ENCODE measurements at regions not wholly inside any gene's neighbourhood (a gene's known extent, or its start where the extent isn't known, plus 50 kb on each side); places are given as distances from the start of the nearest gene placed in this dataset.
A peak's percentile ranks its signal among the peaks of the same experiment; 100 is the strongest.

DNA sequence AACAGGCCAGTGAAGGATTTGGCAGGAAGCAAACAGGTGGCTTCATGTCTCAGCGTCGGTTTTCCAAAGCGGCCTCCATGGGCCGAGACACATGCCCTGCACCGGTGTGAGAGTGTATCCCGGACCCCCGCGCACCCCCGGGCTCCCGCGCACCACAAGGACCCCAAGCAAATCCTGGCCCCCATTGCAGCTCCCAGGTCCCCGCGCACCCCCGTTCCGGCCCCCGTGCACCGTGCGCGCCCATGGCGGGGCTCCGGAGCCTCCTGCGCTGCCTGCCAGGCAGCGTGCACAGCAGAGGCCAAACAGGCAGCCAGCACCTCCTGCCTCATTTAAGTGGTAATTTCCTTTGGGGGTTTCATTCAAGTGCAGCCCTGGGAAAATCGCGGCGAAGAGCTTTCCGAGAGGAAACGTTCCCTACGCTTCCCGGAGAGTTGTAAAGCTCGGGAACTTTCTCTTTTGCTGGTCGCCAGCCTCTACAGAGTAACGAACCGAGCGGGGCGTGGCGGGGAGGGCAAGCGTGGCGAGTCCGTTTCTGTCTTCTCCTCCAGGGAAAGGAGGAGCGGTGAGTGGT lies 145.5 kb upstream of the SLC24A2 start:
- no peaks in the 10 kb centered on the region for H3K36me3 Mint-ChIP-seq (ENCODE audit: insufficient read depth)
- H3K9me3 Mint-ChIP-seq (ENCODE audit: low read depth), result no peaks in the 10 kb centered on the region
- no peak for DNase-seq (ENCODE audit: low spot score, unreplicated experiment)
- TF ChIP-seq, protein P1, sequence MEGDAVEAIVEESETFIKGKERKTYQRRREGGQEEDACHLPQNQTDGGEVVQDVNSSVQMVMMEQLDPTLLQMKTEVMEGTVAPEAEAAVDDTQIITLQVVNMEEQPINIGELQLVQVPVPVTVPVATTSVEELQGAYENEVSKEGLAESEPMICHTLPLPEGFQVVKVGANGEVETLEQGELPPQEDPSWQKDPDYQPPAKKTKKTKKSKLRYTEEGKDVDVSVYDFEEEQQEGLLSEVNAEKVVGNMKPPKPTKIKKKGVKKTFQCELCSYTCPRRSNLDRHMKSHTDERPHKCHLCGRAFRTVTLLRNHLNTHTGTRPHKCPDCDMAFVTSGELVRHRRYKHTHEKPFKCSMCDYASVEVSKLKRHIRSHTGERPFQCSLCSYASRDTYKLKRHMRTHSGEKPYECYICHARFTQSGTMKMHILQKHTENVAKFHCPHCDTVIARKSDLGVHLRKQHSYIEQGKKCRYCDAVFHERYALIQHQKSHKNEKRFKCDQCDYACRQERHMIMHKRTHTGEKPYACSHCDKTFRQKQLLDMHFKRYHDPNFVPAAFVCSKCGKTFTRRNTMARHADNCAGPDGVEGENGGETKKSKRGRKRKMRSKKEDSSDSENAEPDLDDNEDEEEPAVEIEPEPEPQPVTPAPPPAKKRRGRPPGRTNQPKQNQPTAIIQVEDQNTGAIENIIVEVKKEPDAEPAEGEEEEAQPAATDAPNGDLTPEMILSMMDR (IDR thresholded peaks at IDR 0.05; ENCODE audit: unreplicated experiment), result no peak
- peaks cover 34% of the 10 kb centered on the region for H3K27me3 Mint-ChIP-seq
- peaks cover 4% of the 10 kb centered on the region for H3K4me1 Mint-ChIP-seq (ENCODE audit: low read depth)
- no peak overlapping the region for H3K27ac Mint-ChIP-seq
- H3K4me3 Mint-ChIP-seq (ENCODE audit: low read depth), result peak overlapping the region; percentile 71

DNA sequence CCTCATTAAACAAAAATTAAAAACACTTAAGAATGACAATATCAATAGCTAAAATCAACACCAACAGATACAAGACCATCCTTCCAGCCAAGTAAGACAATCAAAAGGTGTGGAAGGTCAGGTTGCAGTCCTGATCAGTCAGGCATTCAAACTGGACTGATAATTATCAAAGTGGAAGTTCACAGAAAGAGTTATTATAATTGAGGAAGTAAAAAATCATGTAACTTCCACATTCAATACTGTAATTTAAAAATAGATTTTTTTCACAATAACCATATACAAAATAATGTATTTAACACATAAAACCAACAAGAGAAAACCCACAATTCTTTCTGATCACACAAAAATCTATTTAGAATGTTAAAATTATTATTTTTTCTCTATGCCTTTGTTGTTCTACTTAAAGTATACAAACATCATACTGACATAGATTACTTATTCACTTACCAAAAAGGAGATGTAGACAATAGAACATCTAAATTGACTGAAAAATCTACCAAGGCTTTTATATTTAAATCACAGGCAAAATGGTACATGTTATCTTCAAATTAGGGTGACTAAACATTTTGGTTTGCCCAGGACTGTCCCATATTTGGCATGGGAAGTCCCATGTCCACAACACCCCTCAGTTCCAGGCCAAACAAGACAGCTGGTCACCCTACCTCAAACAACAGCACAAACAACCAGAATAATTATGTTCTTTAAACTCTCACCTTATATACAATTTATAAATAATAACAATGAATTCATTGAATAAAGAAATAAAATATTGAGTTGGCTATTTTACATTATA lies 142.5 kb upstream of the SLC24A2 start:
- H3K4me1 Mint-ChIP-seq (ENCODE audit: low read depth), result peaks cover 8% of the 10 kb centered on the region
- H3K4me3 Mint-ChIP-seq (ENCODE audit: low read depth), result no peak overlapping the region
- H3K27me3 Mint-ChIP-seq, result peaks cover 57% of the 10 kb centered on the region
- no peaks in the 10 kb centered on the region for H3K36me3 Mint-ChIP-seq (ENCODE audit: insufficient read depth)
- no peaks in the 10 kb centered on the region for H3K9me3 Mint-ChIP-seq (ENCODE audit: low read depth)
- TF ChIP-seq, protein P1 (IDR thresholded peaks at IDR 0.05; ENCODE audit: unreplicated experiment), result no peak
- no peak for DNase-seq (ENCODE audit: low spot score, unreplicated experiment)
- no peak overlapping the region for H3K27ac Mint-ChIP-seq

DNA sequence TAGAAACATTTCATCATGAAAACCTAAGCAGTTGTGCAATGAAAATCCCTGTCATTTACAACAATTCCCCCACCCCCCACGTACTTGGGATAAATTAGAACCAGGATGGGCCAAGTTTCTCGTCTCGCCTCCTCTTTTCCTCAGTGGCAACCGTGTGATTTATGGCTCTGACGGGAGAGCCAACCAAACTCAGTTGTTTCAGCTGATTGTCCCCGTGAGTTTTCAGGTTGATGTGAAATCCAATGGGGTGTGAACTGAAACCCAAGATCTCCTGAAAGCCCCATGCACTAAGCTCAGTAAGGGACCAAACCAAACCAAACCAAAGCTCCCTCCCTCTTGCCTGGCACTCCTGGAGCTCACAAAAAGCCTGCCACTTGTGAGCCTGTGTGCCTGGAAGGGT lies 138.7 kb upstream of the SLC24A2 start:
- H3K27me3 Mint-ChIP-seq, result peaks cover 47% of the 10 kb centered on the region
- TF ChIP-seq, protein P1 (IDR thresholded peaks at IDR 0.05; ENCODE audit: unreplicated experiment), result no peak
- no peaks in the 10 kb centered on the region for H3K9me3 Mint-ChIP-seq (ENCODE audit: low read depth)
- H3K4me1 Mint-ChIP-seq (ENCODE audit: low read depth), result peaks cover 4% of the 10 kb centered on the region
- no peak for DNase-seq (ENCODE audit: low spot score, unreplicated experiment)
- H3K36me3 Mint-ChIP-seq (ENCODE audit: insufficient read depth), result no peaks in the 10 kb centered on the region
- no peak overlapping the region for H3K27ac Mint-ChIP-seq
- H3K4me3 Mint-ChIP-seq (ENCODE audit: low read depth), result no peak overlapping the region

DNA sequence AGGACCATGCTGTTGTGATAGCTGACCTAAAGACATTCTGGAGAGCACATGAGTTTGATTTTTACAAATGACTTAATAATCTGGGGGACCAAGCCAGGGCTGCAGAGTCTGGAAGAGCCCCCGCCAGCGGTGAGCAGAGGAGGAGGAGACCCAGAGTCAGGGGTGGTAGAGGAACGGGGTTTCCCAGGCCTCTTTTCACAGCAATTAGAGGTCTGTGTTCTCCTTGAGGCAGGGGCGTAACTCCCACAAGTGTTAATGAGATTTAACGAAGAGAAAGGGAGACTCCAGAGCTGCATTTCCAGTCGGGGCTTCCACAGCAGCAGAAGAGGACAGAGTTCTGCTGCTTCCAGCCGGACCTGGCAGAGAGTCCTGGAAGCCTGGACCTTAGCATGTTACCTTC lies 137.9 kb upstream of the SLC24A2 start:
- TF ChIP-seq, protein P1 (IDR thresholded peaks at IDR 0.05; ENCODE audit: unreplicated experiment), result no peak
- H3K4me3 Mint-ChIP-seq (ENCODE audit: low read depth), result peak overlapping the region; percentile 81
- H3K4me1 Mint-ChIP-seq (ENCODE audit: low read depth), result peaks cover 4% of the 10 kb centered on the region
- no peaks in the 10 kb centered on the region for H3K9me3 Mint-ChIP-seq (ENCODE audit: low read depth)
- peaks cover 45% of the 10 kb centered on the region for H3K27me3 Mint-ChIP-seq
- no peak for DNase-seq (ENCODE audit: low spot score, unreplicated experiment)
- no peak overlapping the region for H3K27ac Mint-ChIP-seq
- H3K36me3 Mint-ChIP-seq (ENCODE audit: insufficient read depth), result no peaks in the 10 kb centered on the region

DNA sequence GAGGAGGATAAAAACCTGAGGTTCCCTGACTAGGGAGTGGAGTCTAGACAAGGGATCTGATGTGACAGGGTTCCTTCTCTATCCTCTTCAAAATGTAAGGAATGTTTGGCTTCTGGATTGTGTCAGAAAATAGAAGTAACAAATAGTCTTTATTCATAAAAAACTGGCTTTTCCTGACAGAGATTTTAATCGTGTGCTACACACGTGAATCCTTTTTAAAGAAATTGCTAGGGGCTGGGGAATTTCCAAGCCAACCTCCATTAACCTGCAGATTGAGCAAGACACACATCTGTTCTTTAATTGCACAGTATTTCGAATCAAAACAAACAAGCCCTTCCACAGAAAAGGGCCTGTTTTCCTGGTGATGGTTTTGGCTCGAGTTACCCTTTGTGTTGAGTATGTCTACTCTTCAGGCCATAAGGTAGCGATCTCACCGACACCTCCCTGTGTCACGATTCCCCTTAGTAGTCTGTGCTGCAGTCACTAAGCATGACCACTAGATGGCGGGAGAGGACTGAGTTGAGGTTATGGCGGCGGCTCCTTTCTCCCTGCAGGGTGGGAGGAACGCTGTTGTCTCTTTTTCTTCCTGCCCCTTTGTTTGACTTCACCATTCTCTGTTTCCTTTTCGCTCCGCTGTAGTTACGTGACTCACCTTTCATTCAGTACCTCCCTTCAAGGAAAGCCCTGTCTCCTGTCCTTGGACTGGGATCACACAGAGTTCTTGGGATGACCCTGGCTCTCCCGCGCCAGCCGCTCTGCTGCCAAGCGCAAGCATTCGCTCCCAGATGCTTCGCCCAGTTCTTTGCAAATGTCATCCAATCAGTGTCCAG lies 137.1 kb upstream of the SLC24A2 start:
- DNase-seq (ENCODE audit: low spot score, unreplicated experiment), result peak; percentile 75
- Mint-ChIP-seq H3K9me3 (ENCODE audit: low read depth) (no peaks in the 10 kb centered on the region), H3K27ac (peak overlapping the region; percentile 79), H3K4me3 (ENCODE audit: low read depth) (peak overlapping the region; percentile 81), H3K36me3 (ENCODE audit: insufficient read depth) (no peaks in the 10 kb centered on the region), H3K27me3 (peaks cover 45% of the 10 kb centered on the region), H3K4me1 (ENCODE audit: low read depth) (peaks cover 4% of the 10 kb centered on the region)
- TF ChIP-seq, protein P1 (IDR thresholded peaks at IDR 0.05; ENCODE audit: unreplicated experiment), result peak; percentile 93
